GM18861 (cell line): ENCODE measurements at regions not wholly inside any gene's neighbourhood (a gene's known extent, or its start where the extent isn't known, plus 50 kb on each side); places are given as distances from the start of the nearest gene placed in this dataset.

Experiments
- ATAC-seq: cut with Tn5 transposase; IDR thresholded peaks from one replicate; pipeline ENCODE4 v1.9.1; 2021; ENCODE audit not compliant: unreplicated experiment

- no peak for ATAC-seq
Observed at GRCh38 chr5:82772281-82772680, 304.9 kb downstream of the TMEM167A start.

- no peak for ATAC-seq
Observed at GRCh38 chr5:82766206-82766605, 311.0 kb downstream of the TMEM167A start.

GRCh38 chr5:82765765-82766164, 311.4 kb downstream of the TMEM167A start:
- no peak for ATAC-seq

GRCh38 chr5:82760856-82761255, 316.3 kb downstream of the TMEM167A start:
- no peak for ATAC-seq

GRCh38 chr5:82758881-82759280, 318.3 kb downstream of the TMEM167A start:
- ATAC-seq, result no peak

- ATAC-seq, result peak; percentile 91
Observed at GRCh38 chr5:82754759-82755158, 322.4 kb downstream of the TMEM167A start.

GRCh38 chr5:82754036-82754746, 323.0 kb downstream of the TMEM167A start:
- ATAC-seq, result no peak

GRCh38 chr5:82753374-82753773, 323.8 kb downstream of the TMEM167A start:
- no peak for ATAC-seq

- no peak for ATAC-seq
Observed at GRCh38 chr5:82749461-82749820, 327.8 kb downstream of the TMEM167A start.

- no peak for ATAC-seq
Observed at GRCh38 chr5:82748688-82749460, 328.3 kb downstream of the TMEM167A start.

- no peak for ATAC-seq
Observed at GRCh38 chr5:82747986-82748385, 329.2 kb downstream of the TMEM167A start.

- ATAC-seq, result no peak
Observed at GRCh38 chr5:82745016-82745415, 332.2 kb downstream of the TMEM167A start.

- ATAC-seq, result no peak
Observed at GRCh38 chr5:82738681-82739269, 338.4 kb downstream of the TMEM167A start.

GRCh38 chr5:82735160-82735789, 341.9 kb downstream of the TMEM167A start:
- no peak for ATAC-seq

- ATAC-seq, result no peak
Observed at GRCh38 chr5:82734347-82734746, 342.8 kb downstream of the TMEM167A start.

GRCh38 chr5:82730913-82731312, 346.3 kb downstream of the TMEM167A start:
- ATAC-seq, result no peak

- no peak for ATAC-seq
Observed at GRCh38 chr5:82728926-82729702, 348.1 kb downstream of the TMEM167A start.

GRCh38 chr5:82723168-82723567, 354.0 kb downstream of the TMEM167A start:
- ATAC-seq, result no peak

GRCh38 chr5:82721087-82721410, 356.1 kb downstream of the TMEM167A start:
- ATAC-seq, result no peak

GRCh38 chr5:82720213-82721086, 356.7 kb downstream of the TMEM167A start:
- ATAC-seq, result no peak
